HFF-Myc (cell line): ENCODE measurements at regions not wholly inside any gene's neighbourhood (a gene's known extent, or its start where the extent isn't known, plus 50 kb on each side); places are given as distances from the start of the nearest gene placed in this dataset.
"Not testable (repeated sequence)": the region's sequence is repeated elsewhere in the genome, so short reads cannot be mapped to it uniquely, and the experiment has no call there.

ENCODE experiments used
- DNase-seq: peaks from one replicate; pipeline ENCODE4 v3.0.0-alpha.2; 2011; ENCODE audit warnings: low read depth; ENCODE audit errors: extremely low read depth
- H3K4me3 ChIP-seq: replicated peaks from 2 replicates; pipeline ENCODE4 v1.5.1; 2011; ENCODE audit warnings: low read depth, mild to moderate bottlenecking, control low read depth, low read length
- TF ChIP-seq, protein P1 (sequence below): IDR thresholded peaks from 2 replicates; pipeline ENCODE4 v1.5.1; 2012; ENCODE audit warnings: mild to moderate bottlenecking, low read depth, low read length, control low read depth; ENCODE audit errors: missing control alignments

DNA sequence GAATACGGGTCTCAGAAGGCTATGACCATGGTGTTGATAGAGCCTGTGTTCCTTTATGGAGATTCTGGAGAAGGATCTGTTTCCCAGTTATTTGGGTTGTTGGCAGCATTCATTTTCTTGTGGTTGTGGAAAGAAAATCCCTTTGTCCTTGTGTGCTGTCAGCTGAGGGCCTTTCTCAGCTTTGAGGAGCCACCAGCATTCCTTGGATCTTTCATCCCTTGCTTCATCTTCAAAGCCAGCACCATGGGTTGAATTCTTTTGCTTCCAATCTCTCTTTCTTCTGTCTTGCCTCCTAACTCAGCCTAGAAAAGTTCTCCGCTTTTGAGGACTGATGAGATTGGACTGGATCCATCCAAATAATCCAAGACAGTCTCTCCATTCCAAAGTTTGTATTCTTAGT, 103.2 kb upstream of the MMADHC start:
- no peak for DNase-seq
- TF ChIP-seq, protein P1, sequence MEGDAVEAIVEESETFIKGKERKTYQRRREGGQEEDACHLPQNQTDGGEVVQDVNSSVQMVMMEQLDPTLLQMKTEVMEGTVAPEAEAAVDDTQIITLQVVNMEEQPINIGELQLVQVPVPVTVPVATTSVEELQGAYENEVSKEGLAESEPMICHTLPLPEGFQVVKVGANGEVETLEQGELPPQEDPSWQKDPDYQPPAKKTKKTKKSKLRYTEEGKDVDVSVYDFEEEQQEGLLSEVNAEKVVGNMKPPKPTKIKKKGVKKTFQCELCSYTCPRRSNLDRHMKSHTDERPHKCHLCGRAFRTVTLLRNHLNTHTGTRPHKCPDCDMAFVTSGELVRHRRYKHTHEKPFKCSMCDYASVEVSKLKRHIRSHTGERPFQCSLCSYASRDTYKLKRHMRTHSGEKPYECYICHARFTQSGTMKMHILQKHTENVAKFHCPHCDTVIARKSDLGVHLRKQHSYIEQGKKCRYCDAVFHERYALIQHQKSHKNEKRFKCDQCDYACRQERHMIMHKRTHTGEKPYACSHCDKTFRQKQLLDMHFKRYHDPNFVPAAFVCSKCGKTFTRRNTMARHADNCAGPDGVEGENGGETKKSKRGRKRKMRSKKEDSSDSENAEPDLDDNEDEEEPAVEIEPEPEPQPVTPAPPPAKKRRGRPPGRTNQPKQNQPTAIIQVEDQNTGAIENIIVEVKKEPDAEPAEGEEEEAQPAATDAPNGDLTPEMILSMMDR: no peak
- H3K4me3 ChIP-seq: no peak overlapping the region

DNA sequence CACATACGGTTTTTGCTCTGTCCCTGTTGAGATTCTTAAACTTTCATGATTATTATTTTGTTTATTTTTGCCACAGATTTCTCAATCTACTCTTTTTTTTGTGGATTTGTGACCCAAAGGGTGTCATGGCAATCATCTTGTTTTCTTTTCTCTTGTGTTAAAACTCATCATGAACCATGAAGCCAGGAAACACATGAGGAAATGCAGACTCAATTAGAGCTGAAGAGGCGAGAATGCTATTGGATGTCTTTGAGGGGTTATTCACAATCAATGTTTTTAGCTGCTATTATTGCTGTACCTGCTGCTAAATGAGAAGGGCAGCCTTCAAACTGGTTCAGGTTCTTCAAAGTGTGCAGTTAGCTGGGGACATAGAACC, 99.5 kb upstream of the MMADHC start:
- no peak for DNase-seq
- TF ChIP-seq, protein P1: no peak

DNA sequence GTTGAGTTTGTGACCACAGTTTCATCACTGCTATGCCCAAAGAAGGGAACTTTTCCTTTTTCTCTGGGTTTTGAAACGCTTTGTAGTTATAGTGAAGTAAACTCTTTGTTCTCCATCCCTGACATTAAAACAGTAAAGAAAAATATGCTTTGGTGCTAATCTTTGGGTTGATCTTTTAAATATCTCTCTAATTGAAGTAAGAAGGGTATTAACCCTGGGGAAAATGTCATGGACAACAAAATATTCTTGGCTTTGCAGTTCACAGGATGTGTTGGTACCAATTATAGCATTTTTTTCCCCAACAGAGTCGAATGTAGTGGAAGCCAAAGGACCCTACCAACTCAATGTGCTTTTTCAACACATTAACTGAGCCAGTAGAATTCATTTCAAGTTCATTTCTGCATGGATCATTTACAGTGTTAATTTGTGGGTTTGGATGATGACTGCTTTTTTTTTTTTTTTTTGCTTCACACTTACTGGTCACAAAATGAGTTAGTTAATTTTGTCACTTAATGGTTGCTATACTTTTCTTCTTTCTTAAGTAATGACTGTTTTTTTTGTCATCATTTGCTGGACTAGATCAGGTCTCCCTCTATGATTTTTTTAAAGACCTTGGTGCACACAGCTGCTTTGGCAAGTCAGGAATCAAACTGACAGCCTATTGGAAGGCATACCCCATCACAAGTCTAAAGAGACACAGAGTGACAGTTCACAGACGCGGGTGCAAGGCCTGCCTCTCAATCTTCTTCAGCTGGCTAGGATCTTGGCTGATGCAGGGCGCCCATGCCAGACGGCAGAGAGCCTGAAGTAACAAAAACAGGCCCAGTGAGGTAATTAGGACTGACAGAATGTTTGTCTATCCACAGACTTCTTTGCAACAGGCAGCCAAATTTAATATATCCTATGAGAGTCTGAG, 98.8 kb upstream of the MMADHC start:
- TF ChIP-seq, protein P1: no peak
- DNase-seq: no peak
- H3K4me3 ChIP-seq: no peak overlapping the region

More for the DNA sequence above, 99.5 kb upstream of the MMADHC start:
- no peak overlapping the region for H3K4me3 ChIP-seq

DNA sequence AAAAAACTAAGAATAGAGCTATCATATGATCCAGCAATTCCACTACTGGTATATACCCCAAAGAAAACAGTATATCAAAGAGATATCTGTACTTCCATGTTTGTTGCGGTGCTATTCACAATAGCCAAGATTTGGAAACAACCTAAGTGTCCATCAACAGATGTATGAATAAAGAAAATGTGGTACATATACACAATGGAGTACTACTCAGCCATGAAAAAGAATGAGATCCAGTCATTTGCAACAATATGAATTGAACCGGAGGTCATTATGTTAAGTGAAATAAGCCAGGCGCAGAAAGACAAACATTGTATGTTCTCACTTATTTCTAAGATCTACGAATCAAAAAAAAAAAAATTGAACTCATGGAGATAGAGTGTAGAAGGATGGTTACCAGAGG, 97.8 kb upstream of the MMADHC start:
- not testable (repeated sequence) for DNase-seq, H3K4me3 ChIP-seq

DNA sequence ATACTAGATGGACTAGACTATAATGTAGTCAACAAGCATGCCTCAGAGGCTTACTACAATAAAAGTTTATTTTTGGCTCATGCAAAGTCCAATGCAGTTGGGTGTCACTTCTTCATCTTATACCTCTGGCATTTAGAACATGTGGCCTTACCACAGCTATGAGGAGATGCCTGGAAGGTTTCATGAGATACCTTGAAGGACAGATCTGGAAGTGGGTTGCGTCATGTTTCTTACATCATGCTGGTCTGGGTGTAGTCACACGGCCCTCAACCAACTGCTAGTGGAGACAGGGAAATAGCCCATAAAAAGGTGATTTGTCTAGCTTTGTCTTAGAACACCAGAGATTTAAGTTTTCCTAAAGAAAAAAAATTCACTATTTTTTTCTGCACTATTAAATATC, 91.7 kb upstream of the MMADHC start:
- TF ChIP-seq, protein P1: no peak
- no peak for DNase-seq
- H3K4me3 ChIP-seq: no peak overlapping the region

DNA sequence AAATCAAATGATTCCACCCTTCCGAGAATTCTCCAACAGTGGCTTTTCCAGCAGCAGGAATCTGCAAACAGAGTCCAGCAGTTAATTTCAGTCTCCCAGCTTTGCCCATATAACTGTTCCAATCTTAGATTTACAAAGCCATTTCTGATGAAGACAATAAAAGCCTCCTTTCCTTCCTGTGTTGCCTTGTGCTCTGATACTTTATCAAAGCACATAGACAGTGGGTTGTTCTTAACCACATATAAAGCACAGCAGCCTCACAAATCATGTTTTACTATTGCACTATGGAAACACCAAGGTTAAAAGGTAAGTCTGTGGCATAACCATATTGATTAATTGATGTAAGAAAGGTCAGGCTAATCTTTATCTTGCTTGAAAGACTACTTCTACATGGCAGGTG, 89.8 kb upstream of the MMADHC start:
- TF ChIP-seq, protein P1: no peak
- no peak for DNase-seq
- H3K4me3 ChIP-seq: no peak overlapping the region

DNA sequence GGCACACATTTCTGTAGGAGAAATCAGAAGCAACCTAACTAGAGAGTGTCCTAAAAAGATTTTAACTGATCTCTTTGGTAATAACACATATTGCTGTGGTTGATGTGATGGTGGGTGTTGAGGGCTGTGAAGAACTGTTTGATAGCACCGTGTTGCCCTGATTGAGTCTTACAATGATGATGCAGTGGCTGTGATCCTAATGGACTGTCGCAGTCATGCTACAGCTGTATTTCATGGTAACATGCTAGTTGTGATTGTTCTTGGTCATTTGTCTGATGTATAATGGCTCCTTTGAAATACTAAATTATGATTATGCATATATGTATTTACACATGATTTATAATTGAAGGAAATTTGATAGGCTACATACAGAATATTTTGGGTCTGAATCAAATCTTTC, 82.5 kb upstream of the MMADHC start:
- H3K4me3 ChIP-seq: no peak overlapping the region
- TF ChIP-seq, protein P1: no peak
- no peak for DNase-seq
